NCI-H128 (cell line): ENCODE measurements at regions not wholly inside any gene's neighbourhood (a gene's known extent, or its start where the extent isn't known, plus 50 kb on each side); places are given as distances from the start of the nearest gene placed in this dataset.

Experiments used
- DNase-seq: peaks from one replicate; lab custom pipeline; 2025; ENCODE audit not compliant: unreplicated experiment; lab: John Stamatoyannopoulos, UW

DNA sequence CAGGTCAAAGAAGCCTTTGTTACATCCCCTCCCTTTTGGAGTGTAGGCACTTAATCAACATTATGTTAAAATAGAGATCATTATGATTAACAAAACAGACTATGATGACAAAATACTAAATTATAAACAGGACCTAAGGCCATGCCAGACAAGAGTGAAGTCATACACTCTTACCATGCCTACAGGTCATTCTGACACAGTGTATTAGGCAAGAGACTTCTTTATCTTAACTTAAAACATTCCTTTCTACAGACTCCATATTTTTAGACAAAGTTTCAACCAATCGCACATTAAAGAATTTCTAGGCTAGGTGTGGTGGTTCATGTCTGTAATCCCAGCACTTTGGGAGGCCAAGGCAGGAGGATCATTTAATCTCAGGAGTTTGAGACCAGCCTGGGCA is 128.6 kb upstream of the SLC34A2 start:
- no peak for DNase-seq

DNA sequence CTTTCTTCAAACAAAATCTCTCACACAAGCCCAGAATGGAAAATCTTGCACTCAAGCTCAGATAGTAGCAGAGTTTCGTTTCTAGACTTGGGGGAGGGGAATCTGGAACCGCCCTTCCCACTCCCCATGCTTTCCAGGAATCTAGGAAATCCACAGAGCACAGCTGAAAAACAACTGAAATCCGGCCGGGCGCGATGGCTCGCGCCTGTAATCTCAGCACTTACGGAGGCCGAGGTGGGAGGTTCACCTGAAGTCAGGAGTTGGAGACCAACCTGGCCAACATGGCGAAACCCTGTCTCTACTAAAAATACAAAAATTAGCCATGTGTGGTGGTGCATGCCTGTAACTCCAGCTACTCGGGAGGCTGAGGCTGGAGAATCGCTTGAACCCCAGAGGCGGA is 127.3 kb upstream of the SLC34A2 start:
- no peak for DNase-seq

DNA sequence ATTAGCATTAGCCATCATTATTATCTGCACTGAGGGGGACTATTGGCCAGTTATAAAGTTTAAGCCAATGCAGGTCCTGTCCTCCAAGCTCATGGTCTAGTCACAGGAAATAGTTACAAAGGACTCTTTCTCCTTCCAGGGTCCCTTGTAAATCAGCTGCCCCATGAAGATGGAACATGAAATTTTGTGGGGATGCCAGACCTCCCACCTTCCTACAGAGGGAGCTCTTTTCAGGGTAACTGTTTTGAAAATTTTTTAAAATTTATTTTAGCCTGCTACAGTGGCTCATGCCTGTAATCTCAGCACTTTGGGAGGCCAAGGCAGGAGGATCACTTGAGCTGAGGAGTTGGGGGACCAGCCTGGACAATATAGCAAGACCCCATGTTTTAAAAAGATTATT is 124.4 kb upstream of the SLC34A2 start:
- no peak for DNase-seq

DNA sequence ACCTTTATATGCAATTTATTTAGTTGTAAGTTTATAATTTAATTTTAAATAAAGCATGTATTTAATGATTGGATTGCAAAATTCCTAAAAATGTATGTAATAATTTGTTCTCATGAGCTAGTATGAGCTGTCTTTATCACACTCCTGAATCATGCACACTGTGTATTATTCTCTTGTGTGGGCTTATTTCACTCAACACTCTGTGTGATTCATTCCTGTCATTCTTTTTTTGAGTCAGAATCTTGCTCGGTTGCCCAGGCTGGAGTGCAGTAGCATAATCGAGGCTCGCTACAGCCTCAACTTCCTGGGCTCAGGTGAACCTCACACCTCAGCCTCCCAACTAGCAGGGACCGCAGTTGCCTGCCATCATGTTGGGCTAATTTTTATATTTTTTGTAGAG is 123.1 kb upstream of the SLC34A2 start:
- DNase-seq = no peak

DNA sequence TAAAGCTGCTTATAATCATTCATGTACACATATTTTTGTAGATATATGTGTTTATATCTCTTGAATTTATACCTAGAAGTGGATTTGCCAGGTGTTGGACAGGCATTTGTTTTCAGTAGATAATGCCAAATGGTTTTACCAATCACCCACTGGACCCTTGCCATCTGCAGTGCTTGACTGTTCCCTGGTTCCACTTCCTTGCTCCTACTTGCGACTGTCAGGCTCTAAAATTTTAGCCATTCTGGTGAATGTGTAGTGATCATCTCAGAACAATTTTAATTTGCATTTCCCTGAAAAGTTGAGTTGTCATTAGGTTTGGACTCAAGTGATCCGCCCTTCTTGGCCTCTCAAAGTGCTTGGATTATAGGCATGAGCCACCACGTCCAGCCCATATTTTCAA is 122.4 kb upstream of the SLC34A2 start:
- DNase-seq = no peak

DNA sequence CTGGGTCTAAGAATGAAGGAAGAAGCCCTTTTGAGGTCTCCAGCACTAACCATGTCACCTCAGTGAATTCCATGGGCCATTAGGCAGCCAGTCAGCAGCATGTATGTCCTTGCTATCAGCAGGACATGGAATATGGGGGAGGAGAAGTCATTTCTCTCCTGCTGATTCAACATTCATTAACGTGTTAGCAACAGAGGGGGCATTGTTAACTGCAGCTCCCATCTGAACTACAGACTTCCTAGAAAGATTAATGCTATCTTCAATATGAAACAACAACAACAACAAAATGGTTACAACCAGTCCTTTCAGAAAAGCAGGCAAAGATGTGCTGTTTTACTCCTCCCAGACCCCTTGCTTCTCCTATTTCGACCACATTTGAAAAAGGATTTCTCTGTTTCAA is 120.4 kb upstream of the SLC34A2 start:
- DNase-seq = no peak

DNA sequence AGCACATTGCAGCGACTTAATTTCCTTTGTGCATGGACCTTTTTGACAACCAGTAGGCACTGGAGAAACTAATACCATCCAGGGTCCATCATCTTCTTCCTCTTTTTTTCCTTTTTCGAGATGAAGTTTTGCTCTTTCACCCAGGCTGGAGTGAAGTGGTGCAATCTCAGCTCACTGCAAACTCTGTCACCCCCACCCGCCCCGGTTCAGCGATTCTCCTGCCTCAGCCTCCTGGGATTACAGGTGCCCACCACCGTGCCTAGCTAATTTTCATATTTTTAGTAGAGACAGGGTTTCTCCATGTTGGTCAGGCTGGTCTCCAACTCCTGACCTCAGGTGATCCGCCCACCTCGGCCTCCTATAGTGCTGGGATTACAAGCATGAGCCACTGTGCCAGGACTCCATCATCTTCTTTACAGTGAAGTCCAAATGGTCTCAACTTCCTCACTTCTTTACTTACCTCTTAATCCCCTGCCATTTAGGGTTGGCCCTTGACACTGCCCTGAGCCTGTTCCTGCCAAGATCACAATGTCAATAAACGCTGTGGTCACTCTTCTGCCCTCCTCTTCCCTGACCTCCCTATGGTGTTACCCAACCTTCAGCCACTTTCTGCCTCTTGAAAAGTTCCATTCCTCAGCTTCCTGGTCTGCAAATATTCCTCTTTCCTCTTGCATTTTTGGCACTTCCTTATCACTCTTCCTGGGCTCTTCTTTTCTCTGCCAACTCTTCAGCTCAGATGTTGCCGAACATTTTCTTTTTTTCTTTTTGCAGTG is 119.8 kb upstream of the SLC34A2 start:
- no peak for DNase-seq

DNA sequence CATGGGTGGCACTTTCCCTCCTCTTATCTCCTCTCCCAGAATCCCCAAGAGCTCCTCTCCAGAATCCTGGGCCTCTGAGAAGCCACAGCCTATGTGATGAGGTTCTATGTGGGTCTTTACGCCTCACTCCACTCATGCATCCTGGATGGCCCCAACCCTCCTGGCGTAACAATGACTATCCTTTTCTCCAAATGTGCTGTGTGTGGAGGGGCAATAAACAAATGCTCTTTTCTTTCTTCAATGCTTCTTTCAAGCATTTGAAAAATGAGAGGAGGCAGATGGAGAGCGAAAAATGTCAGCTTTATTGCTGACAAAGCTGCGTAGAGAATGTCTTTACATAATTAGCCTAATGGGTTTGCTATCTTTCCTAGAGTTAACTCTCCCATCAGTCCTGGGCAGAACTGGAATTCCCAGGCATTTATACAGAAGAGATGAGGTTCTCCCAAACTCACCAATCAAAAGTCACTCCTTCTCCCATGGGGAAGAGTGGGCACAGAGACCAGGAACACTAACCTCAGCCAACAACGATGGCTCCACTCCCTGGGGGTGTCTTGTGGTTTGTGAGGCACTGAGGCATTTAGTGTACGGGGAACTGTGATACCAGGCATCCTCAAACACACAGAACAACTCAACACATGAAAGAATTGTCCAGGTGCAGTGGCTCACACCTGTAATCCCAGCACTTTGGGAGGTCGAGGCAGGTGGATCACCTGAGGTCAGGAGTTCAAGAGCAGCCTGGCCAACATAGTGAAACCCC is 118.9 kb upstream of the SLC34A2 start:
- no peak for DNase-seq

DNA sequence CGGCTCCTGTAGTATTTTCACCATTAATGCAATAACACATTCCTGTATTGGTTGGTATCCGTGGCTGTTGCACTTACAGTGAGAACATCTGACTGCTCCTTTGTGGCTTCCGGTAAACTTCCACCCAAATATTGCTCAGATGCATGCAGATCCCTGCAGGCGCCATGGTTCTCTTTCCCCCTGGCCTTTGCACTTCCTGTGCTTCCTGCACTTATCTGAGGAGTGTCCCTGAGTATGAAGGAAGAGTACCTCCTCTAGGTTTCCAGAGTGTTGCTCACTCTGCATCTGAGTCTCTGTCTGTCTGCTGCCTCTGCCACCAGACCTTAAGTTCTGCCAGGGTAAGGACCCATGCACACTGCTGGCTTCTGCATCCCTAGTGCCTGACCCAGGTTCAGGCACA is 117.2 kb upstream of the SLC34A2 start:
- no peak for DNase-seq

DNA sequence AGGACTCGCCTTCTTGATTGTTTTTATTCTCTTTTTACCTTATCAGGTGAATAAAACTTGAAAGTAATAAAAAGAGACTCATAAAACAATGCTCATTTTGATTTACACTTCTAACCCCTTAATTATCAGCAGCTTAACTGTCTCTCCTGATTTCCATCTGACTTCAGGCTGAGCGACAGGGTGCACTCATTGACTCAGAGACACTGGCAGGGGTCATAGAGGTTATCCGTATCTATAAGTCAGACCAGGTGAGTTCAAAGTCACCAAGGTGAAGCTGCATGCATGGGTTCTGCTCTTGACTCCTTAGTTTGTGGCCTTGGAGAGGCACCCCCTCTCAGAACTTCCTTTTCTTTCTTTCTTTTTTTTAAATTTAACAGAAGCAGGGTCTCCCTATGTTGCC is 116.4 kb upstream of the SLC34A2 start:
- DNase-seq = no peak

DNA sequence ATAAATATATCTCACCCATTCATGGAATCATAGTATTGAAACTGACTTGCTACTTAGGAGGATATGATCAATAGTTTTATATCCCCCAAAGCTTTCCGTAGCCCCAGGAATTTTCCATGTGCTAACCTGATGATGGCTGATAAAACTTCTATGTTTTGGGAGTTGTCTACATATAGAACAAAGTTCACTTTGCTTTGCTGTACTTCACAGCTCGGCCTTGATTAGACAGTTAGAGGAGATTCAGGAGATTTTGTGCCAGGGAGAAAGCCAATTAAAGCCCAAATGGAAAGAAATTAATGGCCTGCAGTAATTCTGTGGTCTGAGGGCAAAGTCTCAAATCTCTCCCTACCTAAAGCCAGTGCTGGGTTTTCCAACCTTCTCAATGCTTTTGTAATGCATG is 114.9 kb upstream of the SLC34A2 start:
- DNase-seq = no peak

DNA sequence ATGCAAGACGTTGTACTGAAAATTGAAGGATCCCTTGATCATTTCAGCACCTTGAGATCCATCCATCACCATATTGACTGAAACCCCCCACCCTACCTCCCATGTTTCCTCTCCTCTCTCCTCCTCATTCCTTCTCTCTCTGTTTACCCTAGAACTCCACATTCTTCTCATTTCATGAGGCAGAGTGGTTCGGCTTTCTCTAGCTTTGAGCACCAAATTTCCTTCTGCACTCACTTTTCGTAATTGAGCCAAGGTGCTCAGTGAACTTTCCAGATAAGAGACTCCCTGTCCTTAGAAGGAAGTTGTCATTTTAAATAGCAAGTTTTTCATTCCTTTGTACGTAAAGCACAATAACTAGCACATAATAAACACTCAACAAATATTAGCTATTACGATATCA is 108.3 kb upstream of the SLC34A2 start:
- DNase-seq = no peak

DNA sequence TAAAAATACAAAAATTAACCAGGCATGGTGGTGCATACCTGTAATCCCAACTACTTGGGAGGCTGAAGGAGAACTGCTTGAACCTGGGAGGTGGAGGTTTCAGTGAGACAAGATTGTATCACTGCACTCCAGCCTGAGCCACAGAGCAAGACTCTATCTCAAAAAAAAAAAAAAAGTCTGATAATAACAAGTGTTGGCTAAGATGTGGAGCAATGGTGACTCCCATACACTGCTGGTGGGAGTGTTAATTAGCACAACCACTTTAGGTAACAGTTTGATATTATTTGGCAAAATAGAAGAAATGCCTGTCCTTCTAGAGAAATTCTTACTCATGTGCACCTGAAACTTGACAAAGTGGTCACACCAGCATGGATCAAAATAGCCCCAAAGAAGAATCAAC is 106.2 kb upstream of the SLC34A2 start:
- no peak for DNase-seq

DNA sequence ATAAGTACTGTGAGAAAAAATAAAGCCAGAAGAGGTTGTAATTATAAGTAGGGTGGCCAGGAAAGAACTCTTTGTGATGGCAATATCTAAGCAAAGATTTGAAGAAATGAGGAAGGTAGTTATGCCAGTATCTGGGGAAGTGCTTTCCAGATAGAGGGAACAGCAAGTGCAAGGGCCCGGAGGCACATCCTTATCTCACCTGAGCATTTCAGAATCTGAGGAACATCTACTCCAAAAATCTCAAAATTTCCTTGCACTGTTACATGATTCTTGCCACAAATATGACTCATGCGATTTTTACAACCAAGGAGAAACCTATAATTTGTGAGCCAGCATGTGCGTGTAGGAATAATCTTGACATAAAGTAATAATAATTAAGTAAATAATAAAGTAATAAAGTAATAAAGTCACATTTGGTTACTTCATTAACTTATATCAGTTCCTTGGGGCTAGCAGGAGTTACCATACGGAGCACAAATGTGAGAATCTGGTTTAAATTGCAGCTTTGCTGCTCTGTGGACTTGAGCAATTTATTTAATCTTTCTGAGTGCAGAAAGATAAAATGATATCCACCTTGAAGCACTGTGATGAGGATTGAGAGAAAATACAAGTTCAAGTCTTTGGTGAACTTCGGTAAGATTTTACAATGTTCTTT is 105.1 kb upstream of the SLC34A2 start:
- no peak for DNase-seq

DNA sequence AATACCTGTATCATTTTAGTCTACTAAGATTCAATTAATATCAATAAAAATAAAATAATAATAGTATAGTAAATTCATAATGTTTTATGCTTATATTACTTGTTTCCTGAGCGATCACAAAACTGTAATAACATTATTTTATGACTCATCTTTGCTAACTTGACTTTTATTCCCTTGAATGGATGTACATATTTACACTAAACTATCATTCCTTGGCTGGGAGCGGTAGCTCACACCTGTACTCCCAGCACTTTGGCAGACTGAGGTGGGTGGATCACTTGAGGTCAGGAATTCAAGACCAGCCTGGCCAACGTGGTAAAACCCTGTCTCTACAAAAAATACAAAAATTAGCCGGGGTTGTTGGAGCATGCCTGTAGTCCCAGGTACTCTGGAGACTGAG is 104.0 kb upstream of the SLC34A2 start:
- DNase-seq = no peak

DNA sequence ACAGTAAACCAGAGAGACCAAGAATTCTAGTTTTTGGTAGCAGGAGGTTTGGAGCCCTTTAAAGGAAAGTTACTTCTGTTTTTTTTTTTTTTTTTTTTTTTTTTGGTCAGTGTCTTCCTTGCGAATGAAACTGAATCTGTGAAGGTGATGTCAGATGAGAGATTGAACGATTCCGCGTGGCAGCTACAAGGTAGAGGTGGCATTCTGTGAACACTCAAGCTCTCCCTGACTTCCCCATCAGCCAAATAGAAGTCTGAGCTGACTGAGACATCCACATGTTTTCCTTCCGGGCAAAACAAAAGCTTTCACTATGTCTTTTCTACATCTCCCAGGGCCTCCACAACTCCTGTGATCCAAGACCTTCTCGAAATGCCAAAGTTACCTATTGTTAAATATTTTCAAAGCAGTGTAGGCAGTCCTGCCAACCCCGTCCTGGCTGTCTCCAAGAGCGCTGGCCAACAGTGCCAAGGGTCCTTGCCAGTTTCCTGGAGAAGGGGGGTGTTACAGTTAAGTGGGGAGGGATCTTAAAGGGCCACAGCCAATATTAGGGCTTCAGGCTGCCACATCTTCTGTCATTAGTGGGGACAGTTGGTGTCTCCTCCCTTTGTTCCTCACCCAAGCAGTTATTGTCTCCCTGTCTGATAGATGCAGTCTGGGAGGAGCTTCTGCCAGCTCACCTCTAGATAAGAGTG is 102.9 kb upstream of the SLC34A2 start:
- DNase-seq = no peak

DNA sequence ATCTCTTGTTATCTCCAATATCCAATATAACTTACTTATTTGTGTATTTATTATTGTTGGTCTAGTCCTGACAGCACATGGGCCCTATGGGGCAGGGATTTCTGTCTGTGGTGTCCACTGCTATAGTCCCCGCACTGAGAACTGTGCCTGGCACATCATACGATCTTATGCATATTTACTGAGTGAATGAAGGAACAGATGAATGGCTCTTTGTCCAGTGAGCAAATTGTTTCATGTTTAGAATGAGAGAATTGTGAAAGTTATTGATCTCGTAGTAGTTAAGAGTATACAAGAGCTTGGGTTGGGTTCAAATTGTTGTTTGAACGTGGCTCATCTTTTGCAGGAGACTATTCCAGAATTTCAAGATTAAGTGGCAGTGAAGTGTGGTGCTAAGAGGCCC is 96.1 kb upstream of the SLC34A2 start:
- DNase-seq = no peak

DNA sequence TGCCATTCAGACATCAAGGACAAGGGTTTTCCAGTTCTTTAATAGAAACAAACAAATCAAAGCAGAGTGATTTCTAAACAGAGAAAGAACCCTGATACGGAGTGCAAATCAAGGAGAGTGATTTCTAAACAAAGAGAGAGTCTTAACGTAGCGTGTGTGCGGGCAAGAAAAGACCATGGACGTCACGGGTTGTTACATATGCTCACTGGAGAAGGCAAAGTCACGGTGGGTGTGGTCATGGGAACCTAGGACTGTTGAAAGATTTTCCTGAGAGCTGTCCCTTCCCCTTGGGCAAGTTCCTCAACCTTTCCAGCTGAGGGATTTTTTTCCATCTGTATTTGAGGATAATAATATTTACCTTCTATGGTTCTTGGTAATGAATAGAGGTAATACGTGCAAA is 95.0 kb upstream of the SLC34A2 start:
- DNase-seq = no peak

DNA sequence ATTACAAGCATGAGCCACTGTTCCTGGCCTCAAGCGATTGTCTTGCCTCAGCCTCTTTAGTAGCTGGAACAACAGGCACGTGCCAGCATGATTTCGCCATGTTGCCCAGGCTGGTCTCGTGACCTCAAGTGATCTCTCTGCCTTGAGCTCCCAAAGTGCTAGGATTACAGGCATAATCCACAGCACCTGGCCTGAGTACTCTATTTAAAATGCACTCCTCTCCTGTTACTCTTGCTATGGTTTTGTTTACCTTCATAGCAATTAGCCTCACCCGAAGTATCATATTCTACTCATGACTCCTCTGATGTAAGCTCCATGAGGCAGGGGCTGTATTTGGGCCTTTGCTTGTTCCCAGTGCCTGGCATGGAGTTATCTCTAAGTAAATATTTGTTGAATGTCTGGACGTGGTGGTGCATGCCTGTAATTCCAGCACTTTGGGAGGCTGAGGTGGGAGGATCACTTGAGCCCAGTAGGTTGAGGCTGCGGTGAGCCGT is 92.5 kb upstream of the SLC34A2 start:
- DNase-seq = no peak

DNA sequence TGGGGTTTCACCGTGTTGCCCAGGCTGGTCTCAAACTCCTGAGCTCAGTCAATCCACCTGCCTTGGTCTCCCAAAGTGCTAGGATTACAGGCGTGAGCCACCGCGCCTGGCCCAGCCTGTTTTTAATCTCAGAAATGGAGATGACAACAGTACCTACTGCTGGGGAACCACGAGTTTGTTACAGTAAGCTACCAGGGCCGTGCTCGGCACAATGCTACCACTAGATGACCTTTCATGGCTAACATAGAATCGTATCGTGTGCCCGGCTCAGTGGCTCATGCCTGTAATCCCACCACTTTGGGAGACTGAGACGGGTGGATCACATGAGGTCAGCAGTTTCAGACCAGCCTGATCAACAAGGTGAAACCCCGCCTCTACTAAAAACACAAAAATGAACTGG is 90.8 kb upstream of the SLC34A2 start:
- no peak for DNase-seq

DNA sequence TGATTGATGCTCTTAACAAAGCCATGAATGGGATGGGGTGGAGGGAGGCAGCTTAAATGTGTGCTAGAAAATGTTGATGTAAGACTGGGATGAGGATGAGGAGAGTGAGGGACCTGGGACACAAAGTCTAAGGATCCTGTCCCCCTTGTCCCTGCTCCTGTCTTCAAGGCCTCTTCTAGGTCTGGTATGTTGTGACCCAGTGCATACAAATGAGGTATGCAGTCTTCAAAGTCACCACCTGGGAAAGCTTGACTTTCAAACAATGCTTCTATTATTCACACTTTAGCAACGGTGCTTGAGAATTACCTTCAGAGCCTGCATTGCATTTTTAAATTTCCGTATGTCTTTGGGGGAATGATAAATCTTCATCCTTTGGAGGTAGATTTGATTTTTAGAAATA is 88.4 kb upstream of the SLC34A2 start:
- DNase-seq = no peak

DNA sequence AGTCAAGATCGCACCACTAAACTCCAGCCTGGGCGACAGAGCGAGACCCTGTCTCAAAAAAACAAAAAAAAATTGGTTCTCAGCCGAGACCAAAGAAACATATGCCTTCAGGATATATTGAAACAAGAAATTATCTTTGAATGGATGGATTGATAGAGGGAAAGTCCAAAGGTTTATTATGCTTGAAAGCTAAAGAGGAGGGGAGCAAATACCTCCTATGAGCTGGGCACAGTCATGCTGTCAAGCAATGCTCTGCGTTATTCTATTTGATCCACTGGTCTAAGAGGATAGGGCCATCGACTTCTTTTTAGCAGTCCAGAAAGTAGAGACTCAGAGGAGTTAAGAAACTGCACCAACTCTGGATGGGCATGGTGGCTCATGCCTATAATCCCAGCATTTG is 85.9 kb upstream of the SLC34A2 start:
- DNase-seq = no peak
